Duodenal mucosa (tissue), 2 donors: ENCODE measurements at regions not wholly inside any gene's neighbourhood (a gene's known extent, or its start where the extent isn't known, plus 50 kb on each side); places are given as distances from the start of the nearest gene placed in this dataset.
"Not testable (repeated sequence)": the region's sequence is repeated elsewhere in the genome, so short reads cannot be mapped to it uniquely, and the experiment has no call there.

Experiments used
- H3K27ac ChIP-seq: one replicate; pipeline ENCODE4 v1.7.0; 2013; ENCODE audit warnings: low read depth, low read length
- H3K27me3 ChIP-seq, 2 donors: one replicate each; pipeline ENCODE4 v1.7.0; 2013; ENCODE audit warnings: low read length in 2 of 2, control low read depth in 1 of 2; ENCODE audit not compliant: insufficient read depth in 2 of 2, control insufficient read depth in 1 of 2
- H3K36me3 ChIP-seq, 2 donors: one replicate each; pipeline ENCODE4 v1.7.0; 2013; ENCODE audit warnings: low read length in 2 of 2, control low read depth in 1 of 2; ENCODE audit not compliant: insufficient read depth in 2 of 2, control insufficient read depth in 1 of 2
- H3K4me1 ChIP-seq, 2 donors: one replicate each; pipeline ENCODE4 v1.7.0; 2013; ENCODE audit warnings: low read length in 2 of 2, control low read depth in 1 of 2; ENCODE audit not compliant: insufficient read depth in 2 of 2, control insufficient read depth in 1 of 2
- H3K4me3 ChIP-seq, 2 donors: one replicate each; pipeline ENCODE4 v1.7.0; 2013; ENCODE audit warnings: low read length in 2 of 2, low read depth in 1 of 2
- H3K9ac ChIP-seq, 2 donors: one replicate each; pipeline ENCODE4 v1.7.0; 2013; ENCODE audit warnings: low read length in 2 of 2, low read depth in 1 of 2
- H3K9me3 ChIP-seq, 2 donors: one replicate each; pipeline ENCODE4 v1.7.0; 2013; ENCODE audit warnings: low read length in 2 of 2, control low read depth in 1 of 2; ENCODE audit not compliant: control insufficient read depth in 1 of 2

- Histone ChIP-seq H3K27ac (no peak overlapping the region), H3K4me3 (no peak overlapping the region), H3K9me3 (no peaks in the 10 kb centered on the region), H3K4me1 (no peaks in the 10 kb centered on the region), H3K9ac (no peak overlapping the region), H3K27me3 (no peaks in the 10 kb centered on the region), H3K36me3 (no peaks in the 10 kb centered on the region)
These were observed 499.7 kb downstream of the SLCO4C1 start for GRCh38 chr5:101796427-101796826.

GRCh38 chr5:101788797-101789196, 507.3 kb downstream of the SLCO4C1 start:
- H3K9ac ChIP-seq, result no peak overlapping the region
- no peak overlapping the region for H3K4me3 ChIP-seq
- H3K36me3 ChIP-seq, result no peaks in the 10 kb centered on the region
- no peaks in the 10 kb centered on the region for H3K4me1 ChIP-seq
- H3K27ac ChIP-seq, result no peak overlapping the region
- no peaks in the 10 kb centered on the region for H3K27me3 ChIP-seq
- no peaks in the 10 kb centered on the region for H3K9me3 ChIP-seq

DNA sequence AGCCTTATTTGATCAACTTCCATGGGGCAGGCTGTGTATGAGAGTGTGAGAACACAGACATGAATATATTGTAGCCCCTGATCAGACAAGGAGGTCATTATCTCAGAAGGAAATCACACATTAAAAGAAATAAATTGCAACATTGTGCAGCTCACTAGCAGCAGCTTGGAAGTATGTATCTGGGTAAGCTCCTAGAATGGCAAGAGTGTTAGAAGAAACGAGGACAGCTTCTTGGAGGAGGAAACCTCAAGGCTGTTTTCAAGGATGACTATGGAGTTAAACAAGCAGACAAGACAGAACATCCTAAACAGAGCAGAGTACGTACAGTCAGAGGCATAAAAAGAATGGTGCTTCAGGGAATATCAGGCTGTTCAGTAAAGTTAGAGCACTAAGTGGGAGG, 511.0 kb downstream of the SLCO4C1 start:
- Histone ChIP-seq H3K4me3 (no peak overlapping the region), H3K4me1 (no peaks in the 10 kb centered on the region), H3K9me3 (no peaks in the 10 kb centered on the region), H3K27ac (no peak overlapping the region), H3K27me3 (no peaks in the 10 kb centered on the region), H3K36me3 (no peaks in the 10 kb centered on the region), H3K9ac (no peak overlapping the region)

- no peaks in the 10 kb centered on the region for H3K27me3 ChIP-seq
- H3K4me1 ChIP-seq, result no peaks in the 10 kb centered on the region
- H3K9me3 ChIP-seq, result no peaks in the 10 kb centered on the region
- peak overlapping the region; percentile 19 to 63 for H3K4me3 ChIP-seq
- H3K27ac ChIP-seq, result no peak overlapping the region
- H3K9ac ChIP-seq, result no peak overlapping the region
- no peaks in the 10 kb centered on the region for H3K36me3 ChIP-seq
These were observed 512.7 kb downstream of the SLCO4C1 start for GRCh38 chr5:101783241-101784013.

DNA sequence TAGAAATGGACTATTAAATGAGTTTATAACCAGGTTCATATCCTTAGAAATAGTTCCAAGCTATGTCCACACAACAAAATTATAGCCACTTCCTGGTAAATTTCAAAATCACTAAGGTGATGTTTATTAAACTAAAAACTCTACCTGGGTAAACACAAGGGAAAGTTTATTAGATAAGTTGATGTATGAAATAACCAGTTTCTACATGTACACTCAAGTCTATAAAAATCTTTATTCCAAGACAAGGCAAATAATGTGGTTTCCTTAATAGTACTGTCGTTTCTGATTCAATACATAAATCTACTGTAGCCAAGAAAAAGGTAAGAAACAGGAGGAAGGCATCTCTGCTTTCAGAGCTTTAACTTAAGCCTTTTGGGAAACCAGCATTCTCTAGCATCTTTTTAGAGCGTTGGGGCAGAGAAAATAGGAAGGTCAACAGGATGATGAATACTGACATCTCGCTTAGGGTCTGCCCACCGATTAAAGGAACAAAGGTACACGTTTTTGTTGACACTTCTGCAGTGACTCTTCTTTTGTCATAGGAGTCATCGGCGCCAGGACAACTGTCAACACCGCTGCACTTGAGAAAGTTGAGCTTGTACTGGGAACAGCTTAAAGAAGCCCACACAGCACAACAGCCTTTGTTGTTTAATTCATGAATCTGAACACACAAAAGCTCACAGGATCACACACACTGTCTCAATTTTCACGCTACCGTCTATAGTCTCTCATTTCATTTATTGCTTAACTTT, 513.6 kb downstream of the SLCO4C1 start:
- no peaks in the 10 kb centered on the region for H3K9me3 ChIP-seq
- no peak overlapping the region for H3K4me3 ChIP-seq
- H3K9ac ChIP-seq, result no peak overlapping the region
- no peaks in the 10 kb centered on the region for H3K36me3 ChIP-seq
- H3K27ac ChIP-seq, result no peak overlapping the region
- no peaks in the 10 kb centered on the region for H3K4me1 ChIP-seq
- no peaks in the 10 kb centered on the region for H3K27me3 ChIP-seq

DNA sequence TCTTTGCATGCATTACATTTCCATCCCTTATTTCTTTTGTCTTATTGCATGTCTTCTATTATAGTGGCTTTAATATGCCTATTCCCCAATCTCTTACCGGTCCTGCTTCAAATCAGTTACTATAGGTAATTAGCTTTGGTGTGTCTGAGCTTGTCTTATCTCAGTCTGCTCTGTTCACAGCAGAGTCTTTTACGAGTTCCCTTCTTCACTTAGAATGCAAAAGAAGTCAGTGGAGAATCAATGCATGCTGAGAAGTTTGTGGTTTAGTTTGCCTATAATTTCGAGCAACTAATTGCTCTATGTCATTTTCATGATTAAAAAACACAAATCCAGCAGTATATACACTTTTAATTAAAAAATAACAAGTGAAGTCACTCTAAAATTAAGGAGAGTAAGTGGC, 545.0 kb downstream of the SLCO4C1 start:
- H3K27ac ChIP-seq, result no peak overlapping the region
- H3K27me3 ChIP-seq, result no peaks in the 10 kb centered on the region
- H3K9ac ChIP-seq, result no peak overlapping the region

DNA sequence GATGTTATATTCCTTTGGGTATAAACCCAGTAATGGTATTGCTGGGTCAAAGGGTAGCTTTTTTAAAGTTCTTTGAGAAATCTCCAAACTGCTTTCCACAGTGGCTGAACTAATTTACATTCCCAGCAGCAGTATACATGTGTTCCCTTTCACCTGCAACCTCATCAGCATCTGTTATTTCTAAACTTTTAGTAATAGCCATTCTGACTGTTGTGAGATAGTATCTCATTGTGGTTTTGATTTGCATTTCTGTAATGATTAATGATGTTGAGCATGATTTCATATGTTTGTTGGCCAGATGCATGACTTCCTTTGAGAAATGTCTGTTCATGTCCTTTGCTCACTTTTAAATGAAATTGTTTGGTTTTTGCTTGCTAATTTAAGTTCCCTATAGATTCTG, 553.1 kb downstream of the SLCO4C1 start:
- not testable (repeated sequence) for H3K27me3 ChIP-seq, H3K36me3 ChIP-seq, H3K4me1 ChIP-seq, H3K9me3 ChIP-seq, H3K9ac ChIP-seq, H3K27ac ChIP-seq, H3K4me3 ChIP-seq

More for the DNA sequence above, 545.0 kb downstream of the SLCO4C1 start:
- no peak overlapping the region for H3K4me3 ChIP-seq
- H3K36me3 ChIP-seq, result no peaks in the 10 kb centered on the region
- H3K9me3 ChIP-seq, result no peaks in the 10 kb centered on the region
- no peaks in the 10 kb centered on the region for H3K4me1 ChIP-seq

- Histone ChIP-seq H3K9me3 (no peaks in the 10 kb centered on the region), H3K36me3 (no peaks in the 10 kb centered on the region), H3K4me1 (no peaks in the 10 kb centered on the region), H3K9ac (no peak overlapping the region), H3K27me3 (no peaks in the 10 kb centered on the region), H3K27ac (no peak overlapping the region), H3K4me3 (no peak overlapping the region)
These were observed 567.2 kb downstream of the SLCO4C1 start for GRCh38 chr5:101728933-101729332.

DNA sequence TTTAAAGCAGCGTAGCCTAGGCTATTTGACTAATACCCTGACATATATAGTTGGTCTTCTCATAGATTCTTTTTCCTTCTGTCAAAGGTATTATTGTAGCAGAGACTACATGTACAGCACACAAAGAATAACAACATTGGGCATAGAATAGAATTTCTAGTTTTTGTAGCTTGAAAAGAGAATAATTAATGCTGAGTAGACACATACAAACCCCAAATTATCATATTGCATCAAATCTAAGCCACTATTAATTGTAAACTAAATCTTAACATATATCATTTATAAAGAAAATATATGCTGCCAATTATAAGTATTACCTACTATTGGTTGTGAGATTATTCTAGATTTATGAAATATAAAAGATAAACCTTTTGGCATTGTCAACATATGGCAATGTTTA, 574.5 kb downstream of the SLCO4C1 start:
- Histone ChIP-seq H3K27me3 (no peaks in the 10 kb centered on the region), H3K27ac (no peak overlapping the region), H3K9me3 (no peaks in the 10 kb centered on the region), H3K9ac (no peak overlapping the region), H3K36me3 (no peaks in the 10 kb centered on the region), H3K4me3 (no peak overlapping the region), H3K4me1 (no peaks in the 10 kb centered on the region)

DNA sequence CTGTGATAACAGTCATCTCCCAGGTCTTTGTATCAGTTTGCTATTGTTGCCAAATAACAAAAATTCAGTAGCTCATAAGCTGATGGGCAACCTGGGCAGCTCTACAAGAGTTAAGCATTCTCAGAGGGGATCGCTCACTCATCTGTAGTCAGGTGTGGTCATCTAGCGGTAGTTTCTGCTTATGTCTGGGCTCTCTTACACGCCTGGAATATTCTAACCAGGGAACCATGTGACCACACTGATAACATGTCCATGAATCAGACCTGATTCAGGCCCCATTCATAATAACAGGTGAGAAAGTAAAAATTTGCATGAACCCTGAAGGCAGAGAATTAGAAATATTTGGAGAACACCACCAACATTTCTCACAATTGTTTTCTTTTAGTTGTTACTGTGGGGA, 576.1 kb downstream of the SLCO4C1 start:
- H3K27ac ChIP-seq, result no peak overlapping the region
- H3K9ac ChIP-seq, result no peak overlapping the region
- no peaks in the 10 kb centered on the region for H3K27me3 ChIP-seq
- no peaks in the 10 kb centered on the region for H3K4me1 ChIP-seq
- no peak overlapping the region for H3K4me3 ChIP-seq
- H3K9me3 ChIP-seq, result no peaks in the 10 kb centered on the region
- H3K36me3 ChIP-seq, result no peaks in the 10 kb centered on the region
